ENCODE measurements at regions not wholly inside any gene's neighbourhood (a gene's known extent, or its start where the extent isn't known, plus 50 kb on each side); places are given as distances from the start of the nearest gene placed in this dataset.

DNA sequence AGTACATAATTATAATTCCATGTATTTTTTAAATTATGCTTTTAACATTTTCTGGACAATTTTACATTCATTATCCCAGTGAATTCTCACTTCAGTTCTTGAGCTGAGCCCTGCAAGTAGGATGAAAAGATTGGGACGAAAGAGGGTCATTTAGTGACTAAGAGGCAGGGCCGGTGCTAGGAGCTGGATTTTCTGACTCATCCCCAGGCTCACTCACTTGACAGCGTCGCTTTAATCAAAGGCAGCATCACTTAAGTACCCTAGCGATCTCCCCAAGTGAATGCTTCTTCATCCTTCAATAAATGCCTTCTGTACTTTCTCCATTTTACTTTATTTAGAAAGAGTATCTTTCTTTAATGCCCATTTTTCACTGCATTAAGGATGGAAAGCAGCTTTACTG lies 263.6 kb downstream of the HS3ST1 start:
- Histone ChIP-seq H3K27ac (no peak overlapping the region), H3K36me3 (no peaks in the 10 kb centered on the region), H3K4me1 (no peaks in the 10 kb centered on the region), H3K27me3 (replicated peaks in 1 of 7) (no peaks in the 10 kb centered on the region), H3K4me3 (no peak overlapping the region), H3K9me3 (no peaks in the 10 kb centered on the region)
- 75 to 84% (median 84%) methylated on average over 5 of the region's 5 CpGs for WGBS, 5 donors
- DNase-seq, result no peak
- TF ChIP-seq POLR2AphosphoS5 (IDR thresholded peaks at IDR 0.05) (no peak), POLR2A (IDR thresholded peaks at IDR 0.05) (no peak)
- TF ChIP-seq, protein P1, sequence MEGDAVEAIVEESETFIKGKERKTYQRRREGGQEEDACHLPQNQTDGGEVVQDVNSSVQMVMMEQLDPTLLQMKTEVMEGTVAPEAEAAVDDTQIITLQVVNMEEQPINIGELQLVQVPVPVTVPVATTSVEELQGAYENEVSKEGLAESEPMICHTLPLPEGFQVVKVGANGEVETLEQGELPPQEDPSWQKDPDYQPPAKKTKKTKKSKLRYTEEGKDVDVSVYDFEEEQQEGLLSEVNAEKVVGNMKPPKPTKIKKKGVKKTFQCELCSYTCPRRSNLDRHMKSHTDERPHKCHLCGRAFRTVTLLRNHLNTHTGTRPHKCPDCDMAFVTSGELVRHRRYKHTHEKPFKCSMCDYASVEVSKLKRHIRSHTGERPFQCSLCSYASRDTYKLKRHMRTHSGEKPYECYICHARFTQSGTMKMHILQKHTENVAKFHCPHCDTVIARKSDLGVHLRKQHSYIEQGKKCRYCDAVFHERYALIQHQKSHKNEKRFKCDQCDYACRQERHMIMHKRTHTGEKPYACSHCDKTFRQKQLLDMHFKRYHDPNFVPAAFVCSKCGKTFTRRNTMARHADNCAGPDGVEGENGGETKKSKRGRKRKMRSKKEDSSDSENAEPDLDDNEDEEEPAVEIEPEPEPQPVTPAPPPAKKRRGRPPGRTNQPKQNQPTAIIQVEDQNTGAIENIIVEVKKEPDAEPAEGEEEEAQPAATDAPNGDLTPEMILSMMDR (IDR thresholded peaks at IDR 0.05 in 8 of 11, conservative IDR thresholded peaks at IDR 0.05 in 3 of 11), result no peak
- intact Hi-C loops (cut with DNase I; ENCODE audit: low total_unique reads), result no loop called here

DNA sequence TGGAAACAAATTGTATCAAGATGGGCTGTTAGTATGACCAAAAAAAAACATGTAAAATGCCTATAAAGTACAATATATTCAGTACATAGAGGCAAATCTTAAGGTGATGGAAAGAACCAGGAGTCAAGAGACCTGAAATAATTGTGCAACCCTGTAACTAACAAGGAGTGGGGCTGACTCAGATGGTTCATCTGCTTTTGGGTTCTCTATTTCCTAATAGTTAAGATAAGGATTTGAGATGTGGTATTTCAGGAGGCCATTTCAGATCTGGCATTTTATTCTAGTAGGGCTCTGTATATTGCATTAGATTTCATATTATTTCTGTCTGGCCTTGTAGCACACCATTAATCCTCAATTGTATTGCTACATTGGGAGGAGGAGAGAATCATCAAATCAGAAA lies 268.4 kb downstream of the HS3ST1 start:
- no peak overlapping the region for H3K4me3 ChIP-seq
- no peaks in the 10 kb centered on the region for H3K4me1 ChIP-seq
- intact Hi-C loops (cut with DNase I; ENCODE audit: low total_unique reads), result no loop called here
- H3K36me3 ChIP-seq, result no peaks in the 10 kb centered on the region
- DNase-seq, result no peak
- TF ChIP-seq POLR2A (IDR thresholded peaks at IDR 0.05) (no peak), POLR2AphosphoS5 (IDR thresholded peaks at IDR 0.05) (no peak)
- TF ChIP-seq, protein P1 (IDR thresholded peaks at IDR 0.05 in 8 of 11, conservative IDR thresholded peaks at IDR 0.05 in 3 of 11), result no peak
- H3K9me3 ChIP-seq, result no peaks in the 10 kb centered on the region
- no peaks in the 10 kb centered on the region for H3K27me3 ChIP-seq (replicated peaks in 1 of 7)
- H3K27ac ChIP-seq, result no peak overlapping the region

DNA sequence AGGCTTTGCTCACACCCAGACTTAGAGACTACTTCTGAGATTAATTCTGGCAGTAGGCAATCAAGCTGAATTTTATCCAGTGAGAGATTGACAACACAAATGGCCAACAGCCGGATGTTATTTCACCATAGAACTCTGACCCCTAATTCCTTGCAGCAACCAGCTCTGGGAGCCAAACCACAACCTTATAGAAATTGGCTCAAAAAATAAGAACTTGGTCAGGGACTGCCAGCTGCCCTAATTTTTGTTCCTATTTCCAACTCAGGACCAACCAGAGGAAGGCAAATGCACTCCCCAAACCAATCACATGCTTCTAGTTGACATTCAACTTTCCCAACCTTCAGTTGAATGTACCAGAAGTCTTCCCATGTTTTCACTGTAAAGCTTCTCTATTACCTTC lies 269.7 kb downstream of the HS3ST1 start:
- Histone ChIP-seq H3K4me3 (no peak overlapping the region), H3K9me3 (no peaks in the 10 kb centered on the region), H3K4me1 (no peaks in the 10 kb centered on the region), H3K27ac (no peak overlapping the region), H3K36me3 (no peaks in the 10 kb centered on the region), H3K27me3 (replicated peaks in 1 of 7) (no peaks in the 10 kb centered on the region)
- 47 to 71% (median 60%) methylated on average over 1 of the region's 1 CpG for WGBS, 5 donors
- no peak for TF ChIP-seq POLR2A (IDR thresholded peaks at IDR 0.05)
- TF ChIP-seq, protein P1 (IDR thresholded peaks at IDR 0.05 in 8 of 11, conservative IDR thresholded peaks at IDR 0.05 in 3 of 11), result no peak
- no peak for TF ChIP-seq POLR2AphosphoS5 (IDR thresholded peaks at IDR 0.05)
- intact Hi-C loops (cut with DNase I; ENCODE audit: low total_unique reads), result no loop called here
- DNase-seq, result no peak

DNA sequence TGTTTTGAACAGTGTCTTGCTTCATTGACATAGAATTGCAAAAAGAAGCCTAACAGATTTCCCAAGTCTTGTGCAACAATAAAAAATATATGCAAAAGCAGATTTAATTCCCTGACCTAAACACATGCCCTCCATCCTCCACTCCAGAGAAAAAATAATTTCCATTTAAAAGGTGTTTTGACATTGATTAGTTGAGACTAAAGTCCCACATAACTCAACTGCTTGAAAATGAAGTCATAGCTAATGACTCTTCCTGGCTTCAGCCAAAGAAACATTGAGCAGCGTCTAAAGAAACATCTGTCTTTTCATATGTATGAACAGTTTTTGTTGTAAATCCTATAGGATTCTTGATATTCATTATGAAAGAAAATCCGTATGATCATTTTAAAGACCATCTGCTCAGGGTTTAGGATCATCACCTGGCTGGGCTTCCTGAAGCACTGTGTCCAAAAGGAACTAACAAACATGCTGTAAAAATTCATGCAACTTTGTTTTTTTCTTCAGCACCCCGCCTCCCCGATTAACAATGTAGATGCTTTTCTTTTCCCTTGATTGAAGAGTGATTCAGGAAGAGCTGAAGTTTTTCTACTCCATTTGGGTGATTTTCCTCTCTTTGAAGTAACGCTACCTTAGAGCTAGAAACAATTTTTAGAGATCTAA lies 273.4 kb downstream of the HS3ST1 start:
- DNase-seq, result no peak
- Histone ChIP-seq H3K4me1 (no peaks in the 10 kb centered on the region), H3K27me3 (replicated peaks in 1 of 7) (no peaks in the 10 kb centered on the region), H3K36me3 (no peaks in the 10 kb centered on the region), H3K4me3 (no peak overlapping the region), H3K27ac (no peak overlapping the region), H3K9me3 (no peaks in the 10 kb centered on the region)
- no peak for TF ChIP-seq POLR2A (IDR thresholded peaks at IDR 0.05)
- TF ChIP-seq POLR2AphosphoS5 (IDR thresholded peaks at IDR 0.05), result no peak
- TF ChIP-seq, protein P1 (IDR thresholded peaks at IDR 0.05 in 8 of 11, conservative IDR thresholded peaks at IDR 0.05 in 3 of 11), result no peak
- intact Hi-C loops (cut with DNase I; ENCODE audit: low total_unique reads), result no loop called here
- WGBS, 5 donors, result 68 to 84% (median 76%) methylated on average over 5 of the region's 5 CpGs
